Neural crest cell (in vitro differentiated cells): ENCODE measurements at regions not wholly inside any gene's neighbourhood (a gene's known extent, or its start where the extent isn't known, plus 50 kb on each side); places are given as distances from the start of the nearest gene placed in this dataset.

ENCODE experiments used
- DNase-seq: peaks from one replicate; pipeline ENCODE4 v3.0.0; 2021; ENCODE audit warnings: low read depth, mixed read lengths, low spot score
- H3K27ac Mint-ChIP-seq: one replicate; pipeline ENCODE4 v1.8.0; 2021; ENCODE audit warnings: mild to moderate bottlenecking, mixed read lengths; ENCODE audit not compliant: unreplicated experiment
- H3K27me3 Mint-ChIP-seq: 2 replicates; pipeline ENCODE4 v1.8.0; 2021; ENCODE audit warnings: low read depth, mild to moderate bottlenecking, mixed read lengths
- H3K36me3 Mint-ChIP-seq: 2 replicates; pipeline ENCODE4 v1.8.0; 2021; ENCODE audit warnings: low read depth, mild to moderate bottlenecking, mixed read lengths
- H3K4me1 Mint-ChIP-seq: 2 replicates; pipeline ENCODE4 v1.8.0; 2021; ENCODE audit warnings: mixed read lengths
- H3K4me3 Mint-ChIP-seq: one replicate; pipeline ENCODE4 v1.8.0; 2021; ENCODE audit warnings: mild to moderate bottlenecking, mixed read lengths
- H3K9me3 Mint-ChIP-seq: 2 replicates; pipeline ENCODE4 v1.8.0; 2021; ENCODE audit warnings: mixed read lengths
- CTCF ChIP-seq: fragments of 200-600 bp; sonication (generic); conservative IDR thresholded peaks from 2 replicates; pipeline ENCODE4 v1.5.0; 2021; ENCODE audit warnings: antibody characterized with exemption, mild to moderate bottlenecking

- H3K4me3 Mint-ChIP-seq: no peak overlapping the region
These were observed 184.6 kb downstream of the TMEM132E start for GRCh38 chr17:34763728-34764665.

GRCh38 chr17:34762078-34762477, 182.7 kb downstream of the TMEM132E start:
- H3K27ac Mint-ChIP-seq: no peak overlapping the region
- no peak overlapping the region for H3K4me3 Mint-ChIP-seq
- DNase-seq: no peak
- TF ChIP-seq CTCF: no peak
- no peaks in the 10 kb centered on the region for H3K9me3 Mint-ChIP-seq
- peaks cover 55% of the 10 kb centered on the region for H3K27me3 Mint-ChIP-seq
- peaks cover 14% of the 10 kb centered on the region for H3K4me1 Mint-ChIP-seq
- no peaks in the 10 kb centered on the region for H3K36me3 Mint-ChIP-seq

More at GRCh38 chr17:34763728-34764665, 184.6 kb downstream of the TMEM132E start:
- no peak for TF ChIP-seq CTCF
- Mint-ChIP-seq H3K36me3 (no peaks in the 10 kb centered on the region), H3K27me3 (peaks cover 46% of the 10 kb centered on the region), H3K4me1 (peaks cover 14% of the 10 kb centered on the region), H3K9me3 (no peaks in the 10 kb centered on the region), H3K27ac (no peak overlapping the region)
- no peak for DNase-seq

- DNase-seq: no peak
- Mint-ChIP-seq H3K4me3 (no peak overlapping the region), H3K4me1 (peaks cover 18% of the 10 kb centered on the region), H3K27me3 (peaks cover 55% of the 10 kb centered on the region), H3K27ac (no peak overlapping the region), H3K36me3 (no peaks in the 10 kb centered on the region), H3K9me3 (no peaks in the 10 kb centered on the region)
- TF ChIP-seq CTCF: no peak
These were observed 182.3 kb downstream of the TMEM132E start for GRCh38 chr17:34761646-34762045.

GRCh38 chr17:34760931-34761495, 181.6 kb downstream of the TMEM132E start:
- Mint-ChIP-seq H3K27me3 (peaks cover 60% of the 10 kb centered on the region), H3K36me3 (no peaks in the 10 kb centered on the region), H3K4me3 (no peak overlapping the region), H3K27ac (no peak overlapping the region), H3K4me1 (peaks cover 24% of the 10 kb centered on the region), H3K9me3 (no peaks in the 10 kb centered on the region)
- TF ChIP-seq CTCF: no peak
- no peak for DNase-seq

- Mint-ChIP-seq H3K36me3 (no peaks in the 10 kb centered on the region), H3K27me3 (peaks cover 70% of the 10 kb centered on the region), H3K27ac (peak overlapping the region; percentile 55), H3K4me1 (peaks cover 20% of the 10 kb centered on the region), H3K4me3 (no peak overlapping the region), H3K9me3 (no peaks in the 10 kb centered on the region)
- TF ChIP-seq CTCF: no peak
- DNase-seq: no peak
These were observed 179.3 kb downstream of the TMEM132E start for GRCh38 chr17:34758718-34759117.
